Lung microvascular endothelial cell (primary cell): ENCODE measurements at regions not wholly inside any gene's neighbourhood (a gene's known extent, or its start where the extent isn't known, plus 50 kb on each side); places are given as distances from the start of the nearest gene placed in this dataset.
"Not testable (repeated sequence)": the region's sequence is repeated elsewhere in the genome, so short reads cannot be mapped to it uniquely, and the experiment has no call there.

Experiments used
- DNase-seq, 2 donors: peaks; one replicate each; pipeline versions ENCODE4 v3.0.0 to v3.0.0-alpha.2; 2010; ENCODE audit warnings: low read depth in 2 of 2

DNA sequence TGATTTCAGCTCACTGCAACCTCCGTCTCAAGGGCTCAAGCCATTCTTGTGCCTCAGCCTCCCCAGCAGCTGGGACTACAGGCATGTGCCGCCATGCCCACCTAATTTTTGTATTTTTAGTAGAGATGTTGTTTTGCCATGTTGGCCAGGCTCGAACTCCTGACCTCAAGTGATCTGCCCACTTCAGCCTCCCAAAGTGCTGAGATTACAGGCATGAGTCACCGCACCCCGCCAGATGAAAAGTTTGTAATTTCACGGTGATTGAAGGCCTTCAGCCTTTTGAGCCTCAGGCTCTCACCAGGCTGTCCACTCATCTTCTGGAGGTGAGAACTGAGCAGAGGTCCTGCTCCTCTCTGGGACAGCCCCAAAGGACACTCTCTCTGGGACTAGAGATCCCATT is 103.2 kb downstream of the HIF1AN start:
- not testable (repeated sequence) for DNase-seq

DNA sequence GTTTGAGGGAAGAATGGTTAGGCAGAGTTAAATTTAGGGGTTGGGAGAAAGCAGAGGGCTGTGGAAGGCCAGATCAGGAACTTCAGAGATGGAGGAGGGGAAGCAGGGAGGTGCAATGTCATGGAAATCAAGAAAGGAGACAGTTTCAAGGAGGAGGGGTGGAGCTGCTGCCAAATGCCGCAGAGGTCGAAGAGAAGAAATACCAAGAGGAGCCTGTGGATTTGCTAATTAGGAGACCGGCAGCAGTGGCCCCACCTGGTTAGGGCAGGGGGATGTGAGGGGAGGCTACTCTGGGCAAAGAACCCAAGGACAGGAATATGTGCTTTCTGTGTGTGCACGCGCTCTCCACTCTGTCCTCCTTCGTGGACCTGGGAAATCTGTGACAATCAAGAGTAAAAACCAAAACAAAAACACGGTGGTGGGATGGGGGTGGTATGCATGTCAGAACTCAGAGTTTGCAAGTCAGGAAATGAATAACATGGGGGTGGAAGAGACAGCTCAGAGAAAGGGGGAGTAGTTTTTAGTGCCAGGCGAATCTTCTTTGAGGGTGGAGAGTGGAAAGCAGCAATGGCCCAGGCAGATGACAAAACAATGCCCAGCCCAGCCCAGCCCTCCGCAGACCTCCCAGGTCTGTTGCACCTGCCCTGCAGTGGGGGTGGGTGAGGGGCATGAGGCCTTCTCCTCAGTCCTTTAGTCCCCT is 102.9 kb upstream of the PAX2 start:
- no peak for DNase-seq

DNA sequence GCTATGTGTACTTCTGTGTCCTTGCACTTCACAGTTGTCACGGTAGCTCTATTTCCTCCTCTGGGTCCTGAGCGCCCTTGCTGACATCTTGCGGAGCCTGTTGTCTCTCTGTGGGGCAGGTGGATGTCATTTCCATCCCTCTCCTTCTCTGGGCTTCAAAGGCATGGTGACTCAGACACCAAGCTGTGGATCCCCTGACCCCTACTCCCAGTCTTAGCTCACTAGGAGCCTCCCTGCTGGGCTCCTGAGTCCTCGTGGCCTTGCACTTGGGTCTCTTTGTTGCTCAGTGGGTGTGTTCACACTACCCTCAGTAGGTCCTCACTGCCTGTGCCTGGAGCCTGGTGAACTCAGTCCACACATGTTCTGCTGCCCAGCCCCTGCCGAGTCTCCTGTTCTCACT is 100.3 kb upstream of the PAX2 start:
- no peak for DNase-seq

DNA sequence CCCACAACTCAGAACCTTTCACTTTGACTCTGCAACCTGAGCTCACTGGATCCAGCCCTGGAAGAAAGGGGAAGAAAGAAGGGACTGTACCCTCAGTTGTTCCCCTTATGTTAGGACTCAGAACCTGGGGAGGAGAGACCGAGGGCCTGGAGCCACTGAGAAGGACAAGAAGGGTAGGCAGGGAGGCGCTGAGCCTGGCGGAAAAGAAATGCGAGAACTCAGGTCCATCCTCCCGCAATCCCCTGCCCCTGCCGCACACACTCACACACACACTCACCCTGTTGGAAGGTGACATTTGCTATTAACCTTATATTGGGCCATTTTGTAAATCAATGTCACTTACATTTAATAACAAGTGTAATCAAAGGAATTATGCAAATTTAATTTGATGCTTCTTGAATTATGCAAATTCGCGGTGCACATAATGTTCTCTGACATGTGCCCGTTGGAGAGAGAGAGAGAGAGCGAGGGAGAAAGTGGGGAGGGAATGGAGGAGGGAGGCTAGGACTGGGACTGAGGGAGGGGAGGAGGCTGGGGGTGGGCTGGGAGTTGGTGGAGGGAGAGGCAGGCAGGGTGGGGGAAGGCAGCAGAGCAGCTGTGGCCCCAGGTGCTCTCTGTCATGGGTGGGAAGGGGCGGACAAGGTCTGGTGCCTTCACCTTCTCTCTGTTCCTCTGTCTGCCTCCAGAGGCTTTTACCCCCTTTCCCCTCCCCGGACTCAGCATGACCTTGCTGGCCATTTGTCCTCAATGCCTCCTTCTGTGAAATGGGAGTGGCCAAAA is 99.6 kb upstream of the PAX2 start:
- DNase-seq = no peak

DNA sequence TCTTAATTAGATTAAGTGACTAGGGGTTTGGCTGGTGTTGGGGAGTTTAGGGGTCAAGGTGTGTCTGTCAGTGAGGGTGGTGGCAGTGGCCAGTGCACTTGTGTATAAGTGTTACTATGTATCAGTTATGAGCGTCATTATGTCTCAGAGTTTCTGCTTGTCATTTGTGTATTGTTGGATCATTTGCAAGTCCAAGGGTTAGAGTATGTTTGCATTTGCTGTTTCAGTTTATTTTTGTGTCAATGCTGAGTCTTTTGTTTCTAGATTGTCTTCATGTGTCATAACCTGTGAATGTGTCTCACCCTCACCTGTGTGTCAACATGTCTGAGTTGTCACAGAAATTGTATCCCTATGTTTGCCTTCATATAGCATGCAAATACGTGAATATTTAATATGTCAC is 97.5 kb upstream of the PAX2 start:
- no peak for DNase-seq

DNA sequence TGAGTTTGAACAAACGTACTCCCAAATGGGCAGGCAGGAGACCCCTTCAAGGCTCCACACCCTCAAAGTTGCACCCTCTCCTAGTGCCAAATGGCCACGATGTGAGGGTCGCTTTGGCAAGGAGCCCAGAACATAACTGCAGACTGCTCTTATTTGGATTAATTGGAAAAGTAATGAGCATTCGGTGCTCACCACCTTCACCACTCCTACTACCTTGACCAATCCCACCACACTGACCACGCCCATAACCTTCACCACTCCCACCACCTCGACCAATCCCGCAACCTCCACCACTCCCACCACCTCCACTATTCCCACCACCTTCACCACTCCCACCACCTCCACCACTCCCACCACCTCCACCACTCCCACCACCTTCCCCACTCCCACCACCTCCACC is 94.7 kb upstream of the PAX2 start:
- no peak for DNase-seq

DNA sequence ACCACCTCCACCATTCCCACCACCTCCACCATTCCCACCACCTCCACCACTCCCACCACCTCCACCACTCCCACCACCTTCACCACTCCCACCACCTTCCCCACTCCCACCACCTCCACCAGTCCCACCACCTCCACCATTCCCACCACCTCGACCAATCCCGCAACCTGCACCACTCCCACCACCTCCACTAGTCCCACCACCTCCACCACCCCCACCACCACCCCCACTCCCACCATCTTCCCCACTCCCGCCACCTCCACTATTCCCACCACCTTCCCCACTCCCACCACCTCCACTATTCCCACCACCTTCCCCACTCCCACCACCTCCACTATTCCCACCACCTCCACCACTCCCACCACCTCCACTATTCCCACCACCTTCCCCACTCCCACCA is 94.3 kb upstream of the PAX2 start:
- DNase-seq = not testable (repeated sequence)

DNA sequence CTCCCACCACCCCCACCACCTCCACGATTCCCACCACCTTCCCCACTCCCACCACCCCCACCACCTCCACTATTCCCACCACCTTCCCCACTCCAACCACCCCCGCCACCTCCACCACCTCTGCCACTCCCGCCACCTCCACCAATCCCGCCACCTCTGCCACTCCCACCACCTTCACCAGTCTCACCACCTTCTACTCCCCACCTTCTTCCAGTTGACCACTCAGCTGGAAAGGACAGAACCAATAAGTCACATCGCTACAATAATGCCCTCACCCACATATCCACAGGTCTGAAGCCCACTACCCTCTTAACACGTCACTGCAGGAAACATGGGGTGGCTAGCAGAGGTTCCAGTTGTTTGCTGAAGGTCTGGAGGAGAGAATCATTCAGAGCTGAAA is 93.5 kb upstream of the PAX2 start:
- no peak for DNase-seq

DNA sequence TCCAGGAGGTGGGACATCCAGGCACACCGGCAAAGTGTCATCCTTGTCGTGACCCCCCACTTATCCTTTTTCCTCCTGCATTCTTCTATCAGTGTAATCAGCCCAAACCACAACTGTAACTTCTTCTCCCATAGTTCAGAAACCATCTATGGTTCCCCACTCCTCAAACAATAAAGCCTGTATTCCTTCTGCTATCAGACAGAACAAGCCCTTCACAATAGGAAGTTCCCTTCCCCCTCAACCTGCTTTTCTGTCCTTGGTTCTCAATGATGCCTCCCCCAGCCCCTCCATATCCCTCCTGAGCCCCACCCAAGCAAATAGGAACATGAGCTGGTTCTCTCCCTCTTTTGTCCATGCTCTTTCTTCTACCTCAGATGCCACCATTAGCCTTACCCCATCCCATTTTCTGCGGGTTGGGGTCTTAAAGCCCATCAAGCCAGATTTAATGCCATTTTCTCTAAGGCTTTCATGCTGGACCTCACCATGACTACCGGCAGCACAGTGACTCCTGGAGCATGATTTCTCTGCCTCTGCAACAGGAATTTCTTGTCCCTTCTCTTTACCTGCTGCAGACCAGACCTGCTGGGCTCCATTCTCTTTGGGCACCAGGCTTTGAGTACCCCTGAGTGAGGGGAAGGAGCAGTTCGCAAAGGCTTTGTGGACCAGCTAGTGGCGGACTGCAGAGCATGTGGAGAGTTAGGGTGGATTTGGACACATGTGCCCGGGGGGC is 92.8 kb upstream of the PAX2 start:
- no peak for DNase-seq

DNA sequence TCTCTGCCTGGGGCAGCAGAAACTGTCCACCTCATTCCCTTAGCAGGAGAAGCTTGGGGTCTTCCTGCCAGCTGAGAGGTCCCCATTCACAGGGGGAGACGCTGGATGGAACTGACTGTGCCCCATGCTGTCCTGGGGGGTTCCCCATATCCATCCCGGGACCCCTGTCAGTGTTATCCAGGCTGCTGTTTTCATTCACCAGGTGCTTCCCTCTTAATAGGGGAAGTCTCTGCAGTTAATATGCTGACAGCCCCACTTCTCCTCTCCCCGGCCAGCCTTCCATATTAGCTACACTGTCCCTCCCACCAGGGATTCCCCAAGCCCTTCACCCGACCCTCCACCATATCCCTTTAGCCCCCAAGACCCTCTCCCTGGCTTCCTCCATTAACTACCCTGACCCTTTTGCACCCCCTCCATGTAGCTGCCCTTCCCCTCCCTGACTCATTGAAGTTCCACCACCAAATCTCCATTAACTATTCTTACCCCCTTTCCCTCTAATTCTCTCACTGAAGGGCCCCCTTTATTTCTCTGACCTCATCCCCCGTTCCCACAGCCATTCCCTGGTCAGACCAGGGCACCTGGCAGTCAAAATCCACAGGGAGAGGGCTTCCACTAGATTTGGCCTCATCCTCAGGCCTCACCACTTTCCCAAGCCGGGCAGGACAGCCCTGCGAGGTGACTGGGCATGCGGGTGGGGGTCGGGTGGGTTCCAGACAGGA is 92.0 kb upstream of the PAX2 start:
- DNase-seq = no peak

DNA sequence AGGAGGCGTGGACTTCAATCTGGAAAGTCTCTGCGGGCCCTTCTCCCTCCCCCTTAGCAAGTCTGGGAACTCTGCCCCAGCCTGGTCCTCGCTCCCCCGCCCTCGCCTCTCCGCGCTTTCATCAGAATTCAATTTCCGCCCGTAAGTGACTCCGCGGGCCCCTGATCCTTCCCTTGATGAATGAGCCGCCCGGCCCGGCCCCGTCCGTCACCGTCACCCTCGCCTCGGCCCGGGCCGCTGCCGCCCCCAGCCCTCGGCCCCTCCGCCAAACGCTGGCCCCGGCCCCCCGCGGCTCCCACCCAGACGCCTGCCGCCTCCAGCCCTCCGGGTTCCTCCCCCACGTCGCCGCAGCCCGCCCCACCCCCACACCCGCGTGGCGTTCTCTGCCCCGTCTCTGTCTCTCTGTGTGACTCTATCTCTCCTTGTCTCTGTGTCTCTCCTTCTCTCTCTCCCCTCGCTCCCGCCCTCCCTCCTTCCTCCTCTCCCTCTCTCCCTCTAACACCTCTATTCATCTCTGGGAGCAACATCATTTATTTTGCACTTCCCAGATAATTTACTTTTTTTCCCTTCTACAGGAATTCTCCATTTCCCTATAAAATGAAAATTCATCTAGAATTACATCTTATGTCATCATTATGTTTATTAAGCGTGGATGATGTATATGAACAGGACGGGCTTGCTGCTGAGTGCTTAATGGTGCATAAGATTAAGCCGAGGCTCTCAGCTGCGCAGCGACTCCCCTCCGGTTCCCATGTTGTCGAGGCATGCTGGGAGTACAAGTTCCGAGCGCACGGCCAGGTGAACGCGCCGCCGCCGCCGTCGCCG is 91.2 kb upstream of the PAX2 start:
- DNase-seq = peak in 1 of 2 donors; percentile 13

DNA sequence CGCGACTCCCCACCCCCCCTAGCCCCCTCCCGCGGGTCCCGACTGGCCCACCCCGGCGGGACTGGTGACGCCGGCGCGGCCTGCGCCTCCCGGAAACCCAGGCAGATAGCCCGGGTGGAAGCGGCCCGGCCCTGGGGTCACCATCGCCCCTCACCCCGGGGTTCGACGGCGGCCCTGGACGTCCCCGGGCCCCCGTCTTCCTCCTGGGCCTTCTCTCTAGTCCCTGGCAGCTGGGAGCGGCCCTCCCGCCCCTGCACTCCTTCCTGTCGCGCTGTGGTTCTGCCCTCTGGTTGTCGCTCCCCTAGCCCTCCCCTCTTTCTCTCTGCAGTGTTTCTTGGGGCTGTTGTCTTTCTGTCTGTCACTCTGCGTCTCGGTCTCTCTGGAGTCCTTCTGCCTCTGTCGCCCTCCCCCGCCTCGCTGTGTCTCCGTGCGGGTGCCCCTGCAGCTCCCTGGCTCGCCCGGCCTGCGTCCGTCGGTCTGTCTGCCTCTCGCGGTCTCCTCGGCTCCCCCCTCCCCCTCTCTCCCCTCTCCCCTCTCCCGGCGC is 90.5 kb upstream of the PAX2 start:
- no peak for DNase-seq

DNA sequence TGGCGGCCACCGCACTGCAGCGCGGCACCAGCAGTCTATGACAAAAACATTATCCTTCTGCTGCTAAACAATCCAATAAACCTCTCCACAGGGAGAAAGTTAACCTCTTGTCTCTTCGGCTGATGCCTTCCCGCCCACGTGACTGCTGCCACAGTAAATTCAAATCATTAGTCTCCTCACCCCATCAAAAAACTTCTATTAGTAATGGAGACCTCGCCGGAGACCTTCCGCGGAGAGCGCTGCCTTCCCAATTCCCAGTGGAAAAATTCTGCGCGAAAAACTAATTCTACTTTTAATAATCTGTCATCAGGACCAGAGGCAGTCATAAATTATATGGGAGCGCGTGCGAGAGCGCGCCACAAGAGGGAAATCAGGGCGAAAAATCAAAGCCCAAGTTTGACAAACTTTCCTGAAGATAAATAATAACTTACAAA is 90.0 kb upstream of the PAX2 start:
- DNase-seq = no peak

DNA sequence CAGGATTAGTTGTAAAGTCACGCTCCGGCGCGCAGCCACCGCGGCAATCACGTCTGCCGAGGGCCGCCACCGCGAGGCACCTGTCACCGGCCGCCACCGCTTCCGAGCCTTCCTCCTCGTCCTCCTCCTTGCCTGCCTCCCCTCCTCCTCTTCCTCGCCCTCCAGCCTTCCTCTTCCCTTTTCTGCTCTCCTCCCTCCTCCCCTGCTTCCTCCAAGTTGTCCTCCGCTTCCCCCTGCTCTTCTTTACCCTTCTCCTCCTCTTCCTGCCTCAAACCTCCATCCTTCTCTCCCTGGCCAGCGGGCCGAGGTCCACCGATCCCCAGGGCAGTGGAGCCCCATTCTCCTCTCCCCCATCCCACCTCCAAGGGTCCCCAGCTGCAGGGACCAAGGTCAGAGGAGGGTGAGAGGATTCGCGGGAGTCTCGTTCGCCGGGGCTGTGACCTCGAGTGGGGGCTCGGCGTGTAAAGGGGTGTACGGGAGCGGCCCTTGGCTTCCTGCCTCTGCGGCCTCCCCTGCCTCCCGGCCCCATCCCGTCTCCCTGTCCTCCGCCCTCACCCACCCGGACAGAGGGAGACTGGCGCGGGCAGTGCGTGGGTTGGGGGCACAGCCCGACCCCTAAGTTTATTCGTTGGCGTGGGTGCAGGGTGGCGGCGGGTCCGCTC is 89.5 kb upstream of the PAX2 start:
- no peak for DNase-seq

DNA sequence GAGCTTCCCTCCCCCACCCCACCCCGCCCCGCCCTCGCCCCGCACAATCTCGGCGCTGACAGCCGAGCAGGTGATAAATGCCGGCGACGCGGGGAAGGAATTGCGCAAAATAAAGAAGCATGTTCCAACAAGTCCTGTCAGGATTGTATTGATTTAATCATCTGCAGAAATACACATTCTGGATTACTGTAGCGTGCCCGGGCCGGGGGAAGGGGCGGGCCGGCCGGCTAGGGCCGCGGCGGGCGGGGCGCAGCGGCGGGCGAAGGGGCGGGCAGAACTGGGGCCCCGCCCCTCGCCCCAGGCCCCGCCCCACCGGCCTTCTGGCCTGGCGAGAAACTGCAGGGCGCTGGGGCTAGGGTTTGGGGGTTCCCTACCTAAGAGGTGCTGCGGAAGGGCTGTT is 88.9 kb upstream of the PAX2 start:
- no peak for DNase-seq

DNA sequence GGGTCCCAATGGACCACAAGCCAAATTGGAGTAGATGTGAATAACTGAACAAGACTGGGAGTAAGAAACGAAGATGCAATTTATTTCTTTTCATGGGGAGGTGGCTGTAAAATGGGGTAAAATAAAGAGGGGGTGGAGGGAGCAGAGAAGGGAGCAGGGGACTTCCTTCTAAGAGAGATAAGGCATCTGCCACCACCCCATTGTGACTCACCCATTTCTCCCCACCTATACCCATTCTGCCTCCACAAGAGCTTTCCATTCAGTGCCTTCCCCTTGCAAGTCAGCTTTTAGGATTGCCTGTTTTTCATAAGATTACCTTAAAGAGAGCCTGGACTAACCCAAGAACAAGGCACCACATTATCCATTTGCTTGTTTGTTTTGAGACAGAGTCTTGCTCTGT is 87.1 kb upstream of the PAX2 start:
- DNase-seq = no peak

DNA sequence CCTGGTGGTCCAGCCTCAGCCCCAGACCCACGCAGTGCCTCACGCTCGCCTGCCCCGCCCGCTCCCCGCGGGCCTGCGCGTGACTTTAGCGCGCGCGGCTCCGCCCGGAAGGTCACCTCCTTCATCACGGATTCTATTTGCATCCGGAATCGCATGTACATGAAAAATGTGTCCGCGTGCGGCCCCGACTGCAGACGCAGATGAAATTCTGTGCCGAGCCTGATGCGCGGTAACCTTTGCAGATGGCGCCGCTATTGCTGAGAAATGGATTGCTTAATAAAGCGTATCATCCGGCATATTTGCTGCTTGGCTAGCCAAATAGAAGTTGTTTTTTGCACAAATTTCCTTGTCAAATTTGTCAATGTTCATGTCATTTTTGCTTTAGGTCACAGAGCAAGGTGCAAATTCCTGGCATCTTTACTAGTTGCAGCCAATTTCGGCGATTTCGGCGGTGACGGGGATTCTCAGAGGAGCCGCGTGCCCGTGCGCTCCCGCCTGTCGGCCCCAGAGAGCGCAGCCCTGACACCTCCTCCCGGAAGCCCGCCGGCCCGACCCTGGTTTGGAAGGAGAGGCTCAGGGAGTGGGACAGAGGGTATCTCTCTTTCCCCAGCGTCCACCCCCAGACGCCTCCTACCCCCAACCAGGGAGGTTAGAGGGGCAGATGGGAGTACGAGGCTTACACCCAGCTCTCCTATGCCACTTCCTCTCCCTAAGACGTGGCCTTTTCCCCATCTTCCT is 85.9 kb upstream of the PAX2 start:
- no peak for DNase-seq

DNA sequence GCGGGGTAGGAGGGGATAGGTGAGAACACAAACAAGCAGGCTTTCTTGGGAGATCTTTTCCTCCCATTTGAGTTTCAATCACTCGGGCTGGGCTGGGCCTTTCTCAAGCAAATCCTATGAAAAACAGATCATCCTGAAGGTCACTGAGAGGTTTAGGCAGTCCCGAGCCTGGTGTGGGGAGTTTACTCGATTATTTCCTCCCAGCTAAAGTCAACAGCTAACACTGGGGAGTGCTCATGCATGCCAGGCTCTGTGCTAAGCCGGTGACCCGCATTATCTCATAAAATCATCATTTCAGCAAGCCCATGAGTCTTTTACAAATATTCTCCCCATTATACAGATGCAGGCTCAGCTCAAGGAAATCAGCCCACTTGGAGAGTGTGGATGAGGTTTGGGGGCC is 85.0 kb upstream of the PAX2 start:
- no peak for DNase-seq

DNA sequence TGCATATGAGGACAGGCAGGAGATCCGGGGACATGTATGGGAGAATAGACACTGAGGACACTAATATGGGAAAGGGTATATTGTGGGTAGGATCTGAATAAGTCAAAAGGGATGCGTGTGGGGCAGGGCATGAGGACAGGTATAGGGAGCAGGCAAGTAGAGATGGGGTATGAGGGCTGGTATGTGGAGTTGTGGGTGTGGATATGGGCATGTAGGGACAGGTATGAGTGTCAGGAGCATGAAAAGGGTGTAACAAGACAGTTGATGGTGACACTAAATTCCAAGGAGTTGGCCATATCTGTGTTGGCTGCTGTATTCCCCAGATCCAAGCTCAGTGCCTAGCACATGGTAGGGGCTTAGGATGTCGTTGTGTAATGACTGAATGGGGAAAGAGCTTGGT is 84.4 kb upstream of the PAX2 start:
- DNase-seq = no peak

DNA sequence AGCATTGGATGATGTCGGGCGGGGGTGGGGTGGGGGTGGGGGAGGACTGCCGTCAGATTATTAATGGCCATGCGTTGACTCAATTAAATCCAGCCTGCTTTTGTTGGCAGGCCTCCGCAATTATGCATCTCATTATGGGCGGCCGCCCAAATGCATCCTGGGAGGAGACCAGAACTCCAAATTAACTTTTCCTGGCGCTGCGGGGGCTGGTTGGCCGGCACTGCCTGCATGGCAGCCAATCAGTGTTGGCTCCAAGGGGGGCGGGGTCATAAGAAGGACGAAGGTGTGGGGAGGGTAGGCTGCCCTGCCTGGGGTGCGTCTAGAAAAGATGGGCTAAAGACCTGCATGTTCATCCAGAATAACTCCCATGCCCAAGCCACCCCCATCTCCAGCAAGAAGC is 83.9 kb upstream of the PAX2 start:
- DNase-seq = no peak
